ENCODE measurements at regions not wholly inside any gene's neighbourhood (a gene's known extent, or its start where the extent isn't known, plus 50 kb on each side); places are given as distances from the start of the nearest gene placed in this dataset.
A peak's percentile ranks its signal among the peaks of the same experiment; 100 is the strongest.

DNA sequence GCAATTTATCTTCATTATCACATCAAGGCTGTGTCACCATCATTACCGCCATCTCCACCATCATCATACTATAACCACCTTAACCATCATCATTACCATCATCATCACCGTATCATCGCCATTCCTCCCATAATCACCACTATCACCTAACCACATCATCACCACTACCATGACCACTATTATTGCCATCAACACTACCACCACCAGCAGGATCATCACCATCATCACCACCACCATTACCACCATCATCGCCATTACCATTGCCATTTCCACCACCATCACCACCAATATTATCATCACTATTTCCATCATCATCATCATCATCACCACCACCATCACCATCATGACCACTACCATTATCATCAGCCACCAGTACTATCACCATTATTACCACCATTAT, 314.4 kb downstream of the CYP26B1 start (continued):
- no peak for TF ChIP-seq ZNF772 (CRISPR knock-in tag; IDR thresholded peaks at IDR 0.05)
- no peak for TF ChIP-seq KLF15 (CRISPR knock-in tag; IDR thresholded peaks at IDR 0.05; ENCODE audit: borderline replicate concordance)
- TF ChIP-seq IKZF1 (IDR thresholded peaks at IDR 0.05): peak; percentile 92
- no peak for TF ChIP-seq NR3C1 (CRISPR knock-in tag; IDR thresholded peaks at IDR 0.05)
- TF ChIP-seq ZSCAN29 (CRISPR knock-in tag; conservative IDR thresholded peaks at IDR 0.05): no peak
- TF ChIP-seq FOSL2 (CRISPR knock-in tag; IDR thresholded peaks at IDR 0.05): no peak
- no peak for TF ChIP-seq PAX8 (CRISPR knock-in tag; IDR thresholded peaks at IDR 0.05; ENCODE audit: borderline replicate concordance)
- TF ChIP-seq ZNF816 (CRISPR knock-in tag; IDR thresholded peaks at IDR 0.05; ENCODE audit: borderline replicate concordance): no peak
- no peak for TF ChIP-seq EED (CRISPR knock-in tag; IDR thresholded peaks at IDR 0.05)
- TF ChIP-seq SP140L (CRISPR knock-in tag; IDR thresholded peaks at IDR 0.05; ENCODE audit: borderline replicate concordance): no peak
- TF ChIP-seq ZNF432 (CRISPR knock-in tag; IDR thresholded peaks at IDR 0.05; ENCODE audit: borderline replicate concordance): no peak
- TF ChIP-seq SRY (CRISPR knock-in tag; IDR thresholded peaks at IDR 0.05): no peak
- TF ChIP-seq, protein P1, sequence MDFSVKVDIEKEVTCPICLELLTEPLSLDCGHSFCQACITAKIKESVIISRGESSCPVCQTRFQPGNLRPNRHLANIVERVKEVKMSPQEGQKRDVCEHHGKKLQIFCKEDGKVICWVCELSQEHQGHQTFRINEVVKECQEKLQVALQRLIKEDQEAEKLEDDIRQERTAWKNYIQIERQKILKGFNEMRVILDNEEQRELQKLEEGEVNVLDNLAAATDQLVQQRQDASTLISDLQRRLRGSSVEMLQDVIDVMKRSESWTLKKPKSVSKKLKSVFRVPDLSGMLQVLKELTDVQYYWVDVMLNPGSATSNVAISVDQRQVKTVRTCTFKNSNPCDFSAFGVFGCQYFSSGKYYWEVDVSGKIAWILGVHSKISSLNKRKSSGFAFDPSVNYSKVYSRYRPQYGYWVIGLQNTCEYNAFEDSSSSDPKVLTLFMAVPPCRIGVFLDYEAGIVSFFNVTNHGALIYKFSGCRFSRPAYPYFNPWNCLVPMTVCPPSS (IDR thresholded peaks at IDR 0.05): peak; percentile 62; the same call in 1 of the 2 replicates
- no peak for TF ChIP-seq RFXANK (CRISPR knock-in tag; IDR thresholded peaks at IDR 0.05)
- TF ChIP-seq ZNF564 (CRISPR knock-in tag; IDR thresholded peaks at IDR 0.05): no peak
- no peak for TF ChIP-seq CBX1 (IDR thresholded peaks at IDR 0.05; ENCODE audit: low read depth)
- no peak for TF ChIP-seq ZBTB8A (CRISPR knock-in tag; IDR thresholded peaks at IDR 0.05; ENCODE audit: borderline replicate concordance, low read depth)
- no peak for TF ChIP-seq GLI4 (CRISPR knock-in tag; IDR thresholded peaks at IDR 0.05; ENCODE audit: borderline replicate concordance)
- TF ChIP-seq, protein P2, sequence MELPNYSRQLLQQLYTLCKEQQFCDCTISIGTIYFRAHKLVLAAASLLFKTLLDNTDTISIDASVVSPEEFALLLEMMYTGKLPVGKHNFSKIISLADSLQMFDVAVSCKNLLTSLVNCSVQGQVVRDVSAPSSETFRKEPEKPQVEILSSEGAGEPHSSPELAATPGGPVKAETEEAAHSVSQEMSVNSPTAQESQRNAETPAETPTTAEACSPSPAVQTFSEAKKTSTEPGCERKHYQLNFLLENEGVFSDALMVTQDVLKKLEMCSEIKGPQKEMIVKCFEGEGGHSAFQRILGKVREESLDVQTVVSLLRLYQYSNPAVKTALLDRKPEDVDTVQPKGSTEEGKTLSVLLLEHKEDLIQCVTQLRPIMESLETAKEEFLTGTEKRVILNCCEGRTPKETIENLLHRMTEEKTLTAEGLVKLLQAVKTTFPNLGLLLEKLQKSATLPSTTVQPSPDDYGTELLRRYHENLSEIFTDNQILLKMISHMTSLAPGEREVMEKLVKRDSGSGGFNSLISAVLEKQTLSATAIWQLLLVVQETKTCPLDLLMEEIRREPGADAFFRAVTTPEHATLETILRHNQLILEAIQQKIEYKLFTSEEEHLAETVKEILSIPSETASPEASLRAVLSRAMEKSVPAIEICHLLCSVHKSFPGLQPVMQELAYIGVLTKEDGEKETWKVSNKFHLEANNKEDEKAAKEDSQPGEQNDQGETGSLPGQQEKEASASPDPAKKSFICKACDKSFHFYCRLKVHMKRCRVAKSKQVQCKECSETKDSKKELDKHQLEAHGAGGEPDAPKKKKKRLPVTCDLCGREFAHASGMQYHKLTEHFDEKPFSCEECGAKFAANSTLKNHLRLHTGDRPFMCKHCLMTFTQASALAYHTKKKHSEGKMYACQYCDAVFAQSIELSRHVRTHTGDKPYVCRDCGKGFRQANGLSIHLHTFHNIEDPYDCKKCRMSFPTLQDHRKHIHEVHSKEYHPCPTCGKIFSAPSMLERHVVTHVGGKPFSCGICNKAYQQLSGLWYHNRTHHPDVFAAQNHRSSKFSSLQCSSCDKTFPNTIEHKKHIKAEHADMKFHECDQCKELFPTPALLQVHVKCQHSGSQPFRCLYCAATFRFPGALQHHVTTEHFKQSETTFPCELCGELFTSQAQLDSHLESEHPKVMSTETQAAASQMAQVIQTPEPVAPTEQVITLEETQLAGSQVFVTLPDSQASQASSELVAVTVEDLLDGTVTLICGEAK (IDR thresholded peaks at IDR 0.05): 0 out of 2 replicates have a peak, but pooled peaks have one; percentile 7
- TF ChIP-seq, protein P2 (CRISPR knock-in tag; IDR thresholded peaks at IDR 0.05): no peak
- peak; percentile 15; the same call in 1 of the 2 replicates for TF ChIP-seq ZNF207 (IDR thresholded peaks at IDR 0.05; ENCODE audit: borderline replicate concordance)

All from HepG2 (cell line).